ENCODE measurements at regions not wholly inside any gene's neighbourhood (a gene's known extent, or its start where the extent isn't known, plus 50 kb on each side); places are given as distances from the start of the nearest gene placed in this dataset.

GRCh38 chr15:72965671-72966070 lies 86.6 kb upstream of the NEO1 start:
- Histone ChIP-seq H3K27me3 (ENCODE audit: control insufficient read depth, insufficient read depth, low read length) (no peaks in the 10 kb centered on the region), H3K4me3 (ENCODE audit: low read depth, low read length) (no peak overlapping the region), H3K36me3 (ENCODE audit: control insufficient read depth, insufficient read depth, low read length) (no peaks in the 10 kb centered on the region)
- DNase-seq (ENCODE audit: low read depth), result no peak
- TF ChIP-seq, protein P1, sequence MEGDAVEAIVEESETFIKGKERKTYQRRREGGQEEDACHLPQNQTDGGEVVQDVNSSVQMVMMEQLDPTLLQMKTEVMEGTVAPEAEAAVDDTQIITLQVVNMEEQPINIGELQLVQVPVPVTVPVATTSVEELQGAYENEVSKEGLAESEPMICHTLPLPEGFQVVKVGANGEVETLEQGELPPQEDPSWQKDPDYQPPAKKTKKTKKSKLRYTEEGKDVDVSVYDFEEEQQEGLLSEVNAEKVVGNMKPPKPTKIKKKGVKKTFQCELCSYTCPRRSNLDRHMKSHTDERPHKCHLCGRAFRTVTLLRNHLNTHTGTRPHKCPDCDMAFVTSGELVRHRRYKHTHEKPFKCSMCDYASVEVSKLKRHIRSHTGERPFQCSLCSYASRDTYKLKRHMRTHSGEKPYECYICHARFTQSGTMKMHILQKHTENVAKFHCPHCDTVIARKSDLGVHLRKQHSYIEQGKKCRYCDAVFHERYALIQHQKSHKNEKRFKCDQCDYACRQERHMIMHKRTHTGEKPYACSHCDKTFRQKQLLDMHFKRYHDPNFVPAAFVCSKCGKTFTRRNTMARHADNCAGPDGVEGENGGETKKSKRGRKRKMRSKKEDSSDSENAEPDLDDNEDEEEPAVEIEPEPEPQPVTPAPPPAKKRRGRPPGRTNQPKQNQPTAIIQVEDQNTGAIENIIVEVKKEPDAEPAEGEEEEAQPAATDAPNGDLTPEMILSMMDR (IDR thresholded peaks at IDR 0.05; ENCODE audit: insufficient read depth, low read length, poor library complexity, severe bottlenecking), result no peak

DNA sequence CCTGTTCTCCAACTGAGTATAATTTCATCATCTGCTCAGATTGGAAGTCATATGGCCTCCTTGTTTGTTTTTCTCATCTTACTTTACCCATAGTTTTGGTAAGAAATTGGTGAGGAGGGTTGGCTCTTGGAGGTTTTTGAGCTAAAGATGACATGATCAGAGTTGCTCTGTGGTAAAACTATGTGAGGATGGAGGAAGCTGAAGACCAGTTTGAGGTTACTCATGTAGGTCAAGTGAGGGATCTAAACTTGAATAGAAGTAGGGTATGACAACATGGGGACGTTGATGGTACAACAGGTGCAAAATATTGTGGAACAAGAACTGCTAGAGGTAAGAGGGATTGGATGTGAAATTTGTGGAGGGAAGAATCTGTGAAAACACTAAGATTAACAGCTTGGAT lies 87.7 kb upstream of the NEO1 start:
- no peaks in the 10 kb centered on the region for H3K27me3 ChIP-seq (ENCODE audit: control insufficient read depth, insufficient read depth, low read length)
- no peaks in the 10 kb centered on the region for H3K36me3 ChIP-seq (ENCODE audit: control insufficient read depth, insufficient read depth, low read length)
- TF ChIP-seq, protein P1 (IDR thresholded peaks at IDR 0.05; ENCODE audit: insufficient read depth, low read length, poor library complexity, severe bottlenecking), result no peak
- no peak overlapping the region for H3K4me3 ChIP-seq (ENCODE audit: low read depth, low read length)
- no peak for DNase-seq (ENCODE audit: low read depth)

- no peak for DNase-seq (ENCODE audit: low read depth)
- no peaks in the 10 kb centered on the region for H3K27me3 ChIP-seq (ENCODE audit: control insufficient read depth, insufficient read depth, low read length)
- TF ChIP-seq, protein P1 (IDR thresholded peaks at IDR 0.05; ENCODE audit: insufficient read depth, low read length, poor library complexity, severe bottlenecking), result no peak
- no peak overlapping the region for H3K4me3 ChIP-seq (ENCODE audit: low read depth, low read length)
- no peaks in the 10 kb centered on the region for H3K36me3 ChIP-seq (ENCODE audit: control insufficient read depth, insufficient read depth, low read length)
These were observed 88.1 kb upstream of the NEO1 start for GRCh38 chr15:72964135-72964534.

- Histone ChIP-seq H3K36me3 (ENCODE audit: control insufficient read depth, insufficient read depth, low read length) (no peaks in the 10 kb centered on the region), H3K4me3 (ENCODE audit: low read depth, low read length) (no peak overlapping the region), H3K27me3 (ENCODE audit: control insufficient read depth, insufficient read depth, low read length) (no peaks in the 10 kb centered on the region)
- DNase-seq (ENCODE audit: low read depth), result no peak
- TF ChIP-seq, protein P1 (IDR thresholded peaks at IDR 0.05; ENCODE audit: insufficient read depth, low read length, poor library complexity, severe bottlenecking), result no peak
These were observed 90.1 kb upstream of the NEO1 start for GRCh38 chr15:72962054-72962702.

- TF ChIP-seq, protein P1 (IDR thresholded peaks at IDR 0.05; ENCODE audit: insufficient read depth, low read length, poor library complexity, severe bottlenecking), result no peak
- H3K27me3 ChIP-seq (ENCODE audit: control insufficient read depth, insufficient read depth, low read length), result no peaks in the 10 kb centered on the region
- no peak overlapping the region for H3K4me3 ChIP-seq (ENCODE audit: low read depth, low read length)
- DNase-seq (ENCODE audit: low read depth), result no peak
- no peaks in the 10 kb centered on the region for H3K36me3 ChIP-seq (ENCODE audit: control insufficient read depth, insufficient read depth, low read length)
These were observed 90.9 kb upstream of the NEO1 start for GRCh38 chr15:72961346-72961745.

- no peak overlapping the region for H3K4me3 ChIP-seq (ENCODE audit: low read depth, low read length)
- H3K36me3 ChIP-seq (ENCODE audit: control insufficient read depth, insufficient read depth, low read length), result no peaks in the 10 kb centered on the region
- TF ChIP-seq, protein P1 (IDR thresholded peaks at IDR 0.05; ENCODE audit: insufficient read depth, low read length, poor library complexity, severe bottlenecking), result no peak
- DNase-seq (ENCODE audit: low read depth), result no peak
- H3K27me3 ChIP-seq (ENCODE audit: control insufficient read depth, insufficient read depth, low read length), result peaks cover 3% of the 10 kb centered on the region
These were observed 93.6 kb upstream of the NEO1 start for GRCh38 chr15:72958634-72959033.
